Spleen (tissue), 11 donors: ENCODE measurements at regions not wholly inside any gene's neighbourhood (a gene's known extent, or its start where the extent isn't known, plus 50 kb on each side); places are given as distances from the start of the nearest gene placed in this dataset.

Source experiments
- DNase-seq: peaks from one replicate; pipeline ENCODE4 v3.0.0-alpha.2; 2020
- H3K27ac ChIP-seq, 8 donors: fragments of 200-600 bp; sonication (generic) in 7 of 8; 1 replicate in 4 of 8; 2 replicates in 4 of 8; pipeline versions ENCODE4 v1.5.0 to v1.8.0; 2016 to 2021; ENCODE audit warnings: inconsistent platforms in 4 of 8, mild to moderate bottlenecking in 4 of 8, moderate library complexity in 1 of 8
- H3K27me3 ChIP-seq, 7 donors: fragments of 200-600 bp; sonication (generic) in 6 of 7; replicated peaks in 1 of 7; 1 replicate in 4 of 7; 2 replicates in 3 of 7; pipeline versions ENCODE4 v1.5.0 to v1.8.0; 2016 to 2021; ENCODE audit warnings: inconsistent platforms in 3 of 7, mild to moderate bottlenecking in 1 of 7
- H3K36me3 ChIP-seq, 6 donors: fragments of 200-600 bp; sonication (generic) in 5 of 6; 1 replicate in 4 of 6; 2 replicates in 2 of 6; pipeline versions ENCODE4 v1.5.0 to v1.8.0; 2016 to 2021; ENCODE audit warnings: inconsistent platforms in 2 of 6
- H3K4me1 ChIP-seq, 6 donors: fragments of 200-600 bp; sonication (generic) in 5 of 6; 1 replicate in 3 of 6; 2 replicates in 3 of 6; pipeline versions ENCODE4 v1.5.0 to v1.8.0; 2016 to 2021; ENCODE audit warnings: inconsistent platforms in 3 of 6
- H3K4me3 ChIP-seq, 8 donors: fragments of 200-600 bp; sonication (generic) in 7 of 8; 1 replicate in 4 of 8; 2 replicates in 4 of 8; pipeline versions ENCODE4 v1.5.0 to v1.8.0; 2016 to 2021; ENCODE audit warnings: inconsistent platforms in 4 of 8, mild to moderate bottlenecking in 4 of 8, moderate library complexity in 2 of 8
- H3K9me3 ChIP-seq, 8 donors: fragments of 200-600 bp; sonication (generic) in 7 of 8; 1 replicate in 4 of 8; 2 replicates in 4 of 8; pipeline versions ENCODE4 v1.5.0 to v1.8.0; 2016 to 2021; ENCODE audit warnings: inconsistent platforms in 4 of 8
- POLR2A ChIP-seq, 3 donors: fragments of 450-650 bp; IDR thresholded peaks; one replicate each; pipeline ENCODE4 v1.5.1; 2017; ENCODE audit warnings: antibody characterized with exemption in 3 of 3, mild to moderate bottlenecking in 1 of 3
- POLR2AphosphoS5 ChIP-seq, 3 donors: sonication (generic); formaldehyde crosslinking; IDR thresholded peaks; one replicate each; pipeline ENCODE4 v1.5.1; 2017; ENCODE audit warnings: antibody characterized with exemption in 3 of 3
- WGBS, 5 donors: extraction: QIAGEN DNeasy Blood & Tissue Kit in 3 of 5; methylation state at CpG; one replicate each; pipeline versions ENCODE4 v1.1.5 to v1.1.7; 2013 to 2018; 5-methylcytosine and 5-hydroxymethylcytosine counted together
- intact Hi-C: fragments of 100-400 bp; cut with DNase I; formaldehyde crosslinking; loops from one replicate; pipeline ENCODE4 v1.15.0; 2023; ENCODE audit warnings: low total_unique reads
- TF ChIP-seq, protein P1 (sequence below), 11 experiments: fragments of 200-600 bp in 7 of 11; fragments of 450-650 bp in 4 of 11; sonication (generic) in 4 of 11; IDR thresholded peaks in 8 of 11; conservative IDR thresholded peaks in 3 of 11; 1 replicate in 7 of 11; 2 replicates in 4 of 11; pipeline versions ENCODE4 v1.4.0 to v1.8.0; 2016 to 2021; ENCODE audit warnings: antibody characterized with exemption in 11 of 11, inconsistent platforms in 4 of 11, mild to moderate bottlenecking in 1 of 11
- donor health status: healthy with polysubstance abuse.
- donor health status: DM: no; HTN: no; CAD: no; lungs with moderate emphysema.
- donor health status: DM: no; HTN: no; CAD: no.
- donor health status: Bipolar disorder and iron deficiency.
- donor health status: healthy.
- donor health status: DM: no; HTN: no; CAD: no.
- donor health status: DM: yes; HTN: yes; CAD: no.

DNA sequence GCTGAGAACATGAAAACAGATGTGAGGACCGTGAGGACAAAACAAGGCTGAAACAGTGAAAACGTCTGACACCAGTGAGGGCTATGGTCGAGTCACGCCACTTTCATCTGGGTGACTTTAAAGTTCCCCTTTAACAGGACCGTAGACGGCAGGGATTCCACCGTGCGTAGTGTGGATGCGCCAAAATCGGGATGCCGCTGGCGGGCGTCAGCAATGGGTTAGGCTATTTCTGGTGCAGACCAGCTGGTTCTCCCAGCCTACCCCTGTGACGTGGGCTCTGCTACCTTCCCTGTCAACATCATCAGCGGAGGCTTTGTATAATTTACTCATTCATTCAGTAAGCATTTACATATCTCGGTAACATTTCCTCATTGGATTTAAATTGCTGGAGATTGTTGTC lies 246.6 kb upstream of the AJAP1 start:
- DNase-seq = no peak
- 88 to 91% (median 90%) methylated on average over 16 of the region's 16 CpGs for WGBS, 5 donors
- H3K27ac ChIP-seq = no peak overlapping the region

GRCh38 chr1:4408380-4408779 lies 246.0 kb upstream of the AJAP1 start:
- DNase-seq = no peak
- no peak overlapping the region for H3K27ac ChIP-seq
- TF ChIP-seq POLR2AphosphoS5 (IDR thresholded peaks at IDR 0.05) (no peak), POLR2A (IDR thresholded peaks at IDR 0.05) (no peak)
- TF ChIP-seq, protein P1, sequence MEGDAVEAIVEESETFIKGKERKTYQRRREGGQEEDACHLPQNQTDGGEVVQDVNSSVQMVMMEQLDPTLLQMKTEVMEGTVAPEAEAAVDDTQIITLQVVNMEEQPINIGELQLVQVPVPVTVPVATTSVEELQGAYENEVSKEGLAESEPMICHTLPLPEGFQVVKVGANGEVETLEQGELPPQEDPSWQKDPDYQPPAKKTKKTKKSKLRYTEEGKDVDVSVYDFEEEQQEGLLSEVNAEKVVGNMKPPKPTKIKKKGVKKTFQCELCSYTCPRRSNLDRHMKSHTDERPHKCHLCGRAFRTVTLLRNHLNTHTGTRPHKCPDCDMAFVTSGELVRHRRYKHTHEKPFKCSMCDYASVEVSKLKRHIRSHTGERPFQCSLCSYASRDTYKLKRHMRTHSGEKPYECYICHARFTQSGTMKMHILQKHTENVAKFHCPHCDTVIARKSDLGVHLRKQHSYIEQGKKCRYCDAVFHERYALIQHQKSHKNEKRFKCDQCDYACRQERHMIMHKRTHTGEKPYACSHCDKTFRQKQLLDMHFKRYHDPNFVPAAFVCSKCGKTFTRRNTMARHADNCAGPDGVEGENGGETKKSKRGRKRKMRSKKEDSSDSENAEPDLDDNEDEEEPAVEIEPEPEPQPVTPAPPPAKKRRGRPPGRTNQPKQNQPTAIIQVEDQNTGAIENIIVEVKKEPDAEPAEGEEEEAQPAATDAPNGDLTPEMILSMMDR (IDR thresholded peaks at IDR 0.05 in 8 of 11, conservative IDR thresholded peaks at IDR 0.05 in 3 of 11) = no peak
- peaks cover 0 to 7% (median 0%) of the 10 kb centered on the region in 7 donors for H3K27me3 ChIP-seq
- intact Hi-C loops = no loop called here
- no peaks in the 10 kb centered on the region for H3K36me3 ChIP-seq
- H3K4me1 ChIP-seq = no peaks in the 10 kb centered on the region
- H3K4me3 ChIP-seq = no peak overlapping the region
- H3K9me3 ChIP-seq = peaks cover 0 to 1% (median 0%) of the 10 kb centered on the region in 8 donors
- WGBS, 5 donors = 67 to 88% (median 82%) methylated on average over 4 of the region's 4 CpGs

More for the DNA sequence above, 246.6 kb upstream of the AJAP1 start:
- Histone ChIP-seq H3K4me1 (no peaks in the 10 kb centered on the region), H3K36me3 (no peaks in the 10 kb centered on the region), H3K27me3 (peaks cover 0 to 7% (median 0%) of the 10 kb centered on the region in 7 donors), H3K4me3 (no peak overlapping the region), H3K9me3 (no peaks in the 10 kb centered on the region)
- TF ChIP-seq POLR2AphosphoS5 (IDR thresholded peaks at IDR 0.05) (no peak), POLR2A (IDR thresholded peaks at IDR 0.05) (no peak)
- intact Hi-C loops = no loop called here

DNA sequence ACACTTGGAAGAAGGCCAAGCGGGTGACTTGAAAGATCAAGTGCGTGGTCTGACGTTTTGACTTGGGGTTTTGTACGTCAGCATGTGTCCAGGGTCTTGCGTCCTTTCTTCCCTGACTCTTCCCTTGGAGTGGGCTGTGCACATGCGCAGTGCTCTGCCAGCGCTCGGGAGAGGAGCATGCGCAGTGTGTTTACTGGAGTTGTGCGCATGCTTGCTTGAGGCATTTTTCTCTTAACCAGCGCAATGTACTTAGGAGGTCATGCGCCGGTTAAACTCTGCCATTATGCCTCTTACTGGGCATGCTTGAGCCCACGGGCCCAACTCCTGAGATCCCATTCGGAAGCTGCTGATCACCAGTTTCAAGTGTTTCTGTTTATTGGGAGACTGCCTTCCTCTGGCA lies 242.5 kb upstream of the AJAP1 start:
- no peaks in the 10 kb centered on the region for H3K4me1 ChIP-seq
- H3K36me3 ChIP-seq = no peaks in the 10 kb centered on the region
- intact Hi-C loops = no loop called here
- H3K27ac ChIP-seq = no peak overlapping the region
- H3K9me3 ChIP-seq = peaks cover 0 to 20% (median 10%) of the 10 kb centered on the region in 8 donors
- DNase-seq = no peak
- peaks cover 0 to 9% (median 0%) of the 10 kb centered on the region in 7 donors for H3K27me3 ChIP-seq
- 83 to 90% (median 87%) methylated on average over 15 of the region's 15 CpGs for WGBS, 5 donors
- no peak overlapping the region for H3K4me3 ChIP-seq
- TF ChIP-seq, protein P1 (IDR thresholded peaks at IDR 0.05 in 8 of 11, conservative IDR thresholded peaks at IDR 0.05 in 3 of 11) = no peak
- TF ChIP-seq POLR2AphosphoS5 (IDR thresholded peaks at IDR 0.05) = no peak

GRCh38 chr1:4415476-4415875 lies 238.9 kb upstream of the AJAP1 start:
- peaks cover 0 to 14% (median 0%) of the 10 kb centered on the region in 7 donors for H3K27me3 ChIP-seq
- no peaks in the 10 kb centered on the region for H3K36me3 ChIP-seq
- H3K27ac ChIP-seq = no peak overlapping the region
- no peak for DNase-seq
- H3K9me3 ChIP-seq = peaks cover 0 to 41% (median 21%) of the 10 kb centered on the region in 8 donors
- intact Hi-C loops = no loop called here
- no peaks in the 10 kb centered on the region for H3K4me1 ChIP-seq
- no peak for TF ChIP-seq POLR2AphosphoS5 (IDR thresholded peaks at IDR 0.05)
- TF ChIP-seq, protein P1 (IDR thresholded peaks at IDR 0.05 in 8 of 11, conservative IDR thresholded peaks at IDR 0.05 in 3 of 11) = no peak
- TF ChIP-seq POLR2A (IDR thresholded peaks at IDR 0.05) = no peak
- 86 to 93% (median 91%) methylated on average over 5 of the region's 5 CpGs for WGBS, 5 donors
- no peak overlapping the region for H3K4me3 ChIP-seq

DNA sequence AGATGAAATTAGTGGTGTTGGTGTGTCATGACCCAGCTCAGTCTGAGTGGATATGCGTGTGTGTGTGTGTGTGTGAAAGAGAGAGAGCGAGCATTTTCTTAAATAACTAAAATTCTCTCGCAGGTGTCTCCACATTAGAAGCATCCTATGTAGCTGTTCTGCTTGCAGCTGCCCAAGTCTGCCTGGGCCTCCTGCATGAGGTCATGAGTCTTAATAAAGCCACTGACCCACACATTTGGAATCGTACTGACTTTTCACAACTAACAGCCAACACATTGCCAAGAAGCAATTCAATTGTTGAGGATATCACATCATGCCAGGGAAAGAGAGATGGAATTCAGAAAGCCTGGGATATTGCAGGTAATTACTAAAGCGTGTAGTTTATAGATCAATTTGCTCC lies 238.2 kb upstream of the AJAP1 start:
- 66 to 78% (median 72%) methylated on average over 5 of the region's 5 CpGs for WGBS, 5 donors
- no peaks in the 10 kb centered on the region for H3K36me3 ChIP-seq

More for the DNA sequence above, 238.2 kb upstream of the AJAP1 start:
- no peaks in the 10 kb centered on the region for H3K4me1 ChIP-seq
- no peak overlapping the region for H3K27ac ChIP-seq
- peaks cover 0 to 14% (median 0%) of the 10 kb centered on the region in 7 donors for H3K27me3 ChIP-seq
- no peak overlapping the region for H3K4me3 ChIP-seq
- DNase-seq = no peak
- intact Hi-C loops = no loop called here
- TF ChIP-seq POLR2A (IDR thresholded peaks at IDR 0.05) (no peak), POLR2AphosphoS5 (IDR thresholded peaks at IDR 0.05) (no peak)
- TF ChIP-seq, protein P1 (IDR thresholded peaks at IDR 0.05 in 8 of 11, conservative IDR thresholded peaks at IDR 0.05 in 3 of 11) = no peak
- H3K9me3 ChIP-seq = peaks cover 0 to 48% (median 25%) of the 10 kb centered on the region in 8 donors
